ENCODE measurements at regions not wholly inside any gene's neighbourhood (a gene's known extent, or its start where the extent isn't known, plus 50 kb on each side); places are given as distances from the start of the nearest gene placed in this dataset.

- Histone ChIP-seq H3K27me3 (ENCODE audit: control insufficient read depth, extremely low read depth, insufficient read depth, low read length) (no peaks in the 10 kb centered on the region), H3K9me1 (ENCODE audit: control insufficient read depth, extremely low read depth, insufficient read depth, low read length) (no peaks in the 10 kb centered on the region), H3K36me3 (ENCODE audit: control insufficient read depth in 2 of 2, extremely low read depth in 1 of 2, insufficient read depth in 2 of 2, low read length in 2 of 2) (no peaks in the 10 kb centered on the region), H3K4me1 (ENCODE audit: control insufficient read depth, extremely low read depth, insufficient read depth, low read length) (no peaks in the 10 kb centered on the region), H3K27ac (ENCODE audit: control insufficient read depth, insufficient read depth, low read length) (no peak overlapping the region), H3K9ac (ENCODE audit: control insufficient read depth, extremely low read depth, insufficient read depth, low read length) (no peak overlapping the region), H3K9me3 (ENCODE audit: control insufficient read depth, low read depth, low read length) (no peaks in the 10 kb centered on the region), H3K4me2 (ENCODE audit: control insufficient read depth, extremely low read depth, insufficient read depth, low read depth, low read length) (no peak overlapping the region), H3K4me3 (ENCODE audit: control insufficient read depth in 2 of 3, extremely low read depth in 1 of 3, insufficient read depth in 2 of 3, low read depth in 1 of 3, low read length in 3 of 3) (no peak overlapping the region), H2AFZ (ENCODE audit: control insufficient read depth, low read length) (no peak overlapping the region), H3K79me2 (ENCODE audit: control insufficient read depth, insufficient read depth, low read length) (no peaks in the 10 kb centered on the region), H4K20me1 (ENCODE audit: control insufficient read depth, extremely low read depth, insufficient read depth, low read length) (no peaks in the 10 kb centered on the region)
- DNase-seq (ENCODE audit: low read depth, low spot score): no peak
- no peak for FAIRE-seq
- dilution Hi-C loops (cut with MboI; ENCODE audit: extremely low pct_ligation_motif_present, low sequenced_read_pairs): no loop called here
- no peak for TF ChIP-seq CTCF (optimal IDR thresholded peaks at IDR 0.05 in 1 of 3, IDR thresholded peaks at IDR 0.05 in 1 of 3, conservative IDR thresholded peaks at IDR 0.05 in 1 of 3; ENCODE audit: extremely low read depth in 1 of 3, insufficient read depth in 2 of 3, low read length in 3 of 3)
- no peak for TF ChIP-seq EZH2 (IDR thresholded peaks at IDR 0.05; ENCODE audit: low read length)
These were observed 83.3 kb upstream of the ZKSCAN2 start for GRCh38 chr16:25340973-25341372.

DNA sequence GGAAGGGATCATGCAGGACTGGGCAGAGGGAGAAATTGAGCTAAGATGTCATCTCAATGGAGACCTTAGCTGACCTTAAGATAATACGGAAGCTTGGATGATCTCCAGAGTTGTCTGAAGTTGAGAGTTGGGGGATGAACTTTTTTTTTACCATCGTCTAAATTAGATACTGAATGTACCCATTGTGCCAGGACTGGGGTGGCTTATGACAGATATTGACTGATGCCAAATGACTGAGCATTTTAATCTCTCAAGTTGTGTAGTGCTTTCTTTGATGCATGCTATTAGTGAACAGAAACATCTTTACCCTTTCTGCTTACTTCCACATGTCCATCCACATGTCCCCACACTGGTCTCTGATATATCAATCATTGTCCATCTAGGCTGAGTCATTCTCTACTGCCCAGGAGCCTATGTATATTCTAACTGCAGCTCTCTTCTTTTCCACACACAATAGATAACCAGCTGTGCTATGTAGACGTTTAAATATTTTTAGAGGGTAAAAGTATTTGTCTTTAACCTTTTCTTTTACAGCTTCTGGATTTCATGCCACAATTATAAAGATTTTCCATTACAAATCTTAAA is 60.2 kb upstream of the ZKSCAN2 start:
- no peak overlapping the region for H2AFZ ChIP-seq (ENCODE audit: control insufficient read depth, low read length)
- no peak for FAIRE-seq

More for the DNA sequence above, 60.2 kb upstream of the ZKSCAN2 start:
- Histone ChIP-seq H3K4me1 (ENCODE audit: control insufficient read depth, extremely low read depth, insufficient read depth, low read length) (no peaks in the 10 kb centered on the region), H3K4me2 (ENCODE audit: control insufficient read depth, extremely low read depth, insufficient read depth, low read depth, low read length) (no peak overlapping the region), H3K9me1 (ENCODE audit: control insufficient read depth, extremely low read depth, insufficient read depth, low read length) (no peaks in the 10 kb centered on the region), H3K9ac (ENCODE audit: control insufficient read depth, extremely low read depth, insufficient read depth, low read length) (no peak overlapping the region), H4K20me1 (ENCODE audit: control insufficient read depth, extremely low read depth, insufficient read depth, low read length) (no peaks in the 10 kb centered on the region), H3K36me3 (ENCODE audit: control insufficient read depth in 2 of 2, extremely low read depth in 1 of 2, insufficient read depth in 2 of 2, low read length in 2 of 2) (no peaks in the 10 kb centered on the region), H3K9me3 (ENCODE audit: control insufficient read depth, low read depth, low read length) (peaks cover 2% of the 10 kb centered on the region), H3K4me3 (ENCODE audit: control insufficient read depth in 2 of 3, extremely low read depth in 1 of 3, insufficient read depth in 2 of 3, low read depth in 1 of 3, low read length in 3 of 3) (no peak overlapping the region), H3K27me3 (ENCODE audit: control insufficient read depth, extremely low read depth, insufficient read depth, low read length) (no peaks in the 10 kb centered on the region), H3K27ac (ENCODE audit: control insufficient read depth, insufficient read depth, low read length) (no peak overlapping the region), H3K79me2 (ENCODE audit: control insufficient read depth, insufficient read depth, low read length) (no peaks in the 10 kb centered on the region)
- TF ChIP-seq EZH2 (IDR thresholded peaks at IDR 0.05; ENCODE audit: low read length) (no peak), CTCF (optimal IDR thresholded peaks at IDR 0.05 in 1 of 3, IDR thresholded peaks at IDR 0.05 in 1 of 3, conservative IDR thresholded peaks at IDR 0.05 in 1 of 3; ENCODE audit: extremely low read depth in 1 of 3, insufficient read depth in 2 of 3, low read length in 3 of 3) (no peak)
- dilution Hi-C loops (cut with MboI; ENCODE audit: extremely low pct_ligation_motif_present, low sequenced_read_pairs): no loop called here
- no peak for DNase-seq (ENCODE audit: low read depth, low spot score)

Measured in keratinocyte (primary cell).